ENCODE measurements at regions not wholly inside any gene's neighbourhood (a gene's known extent, or its start where the extent isn't known, plus 50 kb on each side); places are given as distances from the start of the nearest gene placed in this dataset.

- H3K9ac ChIP-seq (ENCODE audit: low read length), result no peak overlapping the region
- H3K36me3 ChIP-seq (ENCODE audit: insufficient read depth, low read length), result peaks cover 6% of the 10 kb centered on the region
- H3K9me3 ChIP-seq (ENCODE audit: low read length), result no peaks in the 10 kb centered on the region
- H3K4me3 ChIP-seq (ENCODE audit: low read depth in 1 of 2, low read length in 2 of 2), result no peak overlapping the region
- no peaks in the 10 kb centered on the region for H3K27me3 ChIP-seq (ENCODE audit: control insufficient read depth in 1 of 2, insufficient read depth in 2 of 2, low read length in 2 of 2)
- no peak overlapping the region for H3K27ac ChIP-seq (ENCODE audit: low read depth, low read length)
- peaks cover 20% of the 10 kb centered on the region for H3K4me1 ChIP-seq (ENCODE audit: insufficient read depth, low read length)
Observed at GRCh38 chr1:65044411-65044810, 78.1 kb upstream of the JAK1 start.

DNA sequence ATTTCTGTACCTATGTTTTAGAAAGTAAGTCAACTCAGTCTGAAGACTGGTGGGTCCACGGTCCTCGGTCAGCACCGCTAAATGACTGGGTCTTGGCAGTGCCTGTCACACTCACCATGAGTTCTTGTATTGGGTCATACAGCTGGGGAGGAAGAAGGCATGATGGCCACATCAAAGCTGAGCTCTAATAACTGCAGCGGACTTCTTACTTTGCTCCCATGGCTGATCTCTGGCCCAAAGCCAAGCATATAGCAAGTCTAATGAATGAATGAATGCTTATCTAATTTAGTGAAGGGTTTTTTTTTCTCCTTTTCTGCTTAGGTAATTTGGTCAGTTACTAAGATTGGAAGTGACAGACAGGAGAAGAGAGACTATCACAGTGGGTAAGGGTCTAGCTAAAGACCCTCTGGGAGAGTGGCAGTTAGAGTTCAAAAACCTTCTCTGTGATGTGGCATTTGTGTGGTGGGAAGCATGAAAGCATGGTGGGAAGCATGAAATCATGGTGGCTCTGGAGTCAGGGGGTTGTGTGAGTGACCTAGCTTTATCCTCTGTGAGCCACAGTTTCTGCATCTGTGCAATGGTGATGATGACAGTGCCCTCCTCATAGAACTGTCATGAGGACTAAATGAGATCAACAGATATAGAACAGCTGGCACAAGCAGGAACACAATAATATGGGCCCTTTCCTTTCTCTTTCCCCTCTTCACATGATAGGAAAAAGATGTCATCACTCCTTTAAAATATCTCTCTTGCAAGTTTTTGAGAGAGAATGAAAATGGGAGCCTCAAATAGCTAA, 78.9 kb upstream of the JAK1 start:
- Histone ChIP-seq H3K27ac (ENCODE audit: low read depth, low read length) (no peak overlapping the region), H3K9ac (ENCODE audit: low read length) (no peak overlapping the region), H3K9me3 (ENCODE audit: low read length) (no peaks in the 10 kb centered on the region), H3K36me3 (ENCODE audit: insufficient read depth, low read length) (peaks cover 12% of the 10 kb centered on the region), H3K4me3 (ENCODE audit: low read depth in 1 of 2, low read length in 2 of 2) (no peak overlapping the region), H3K4me1 (ENCODE audit: insufficient read depth, low read length) (peaks cover 20% of the 10 kb centered on the region), H3K27me3 (ENCODE audit: control insufficient read depth in 1 of 2, insufficient read depth in 2 of 2, low read length in 2 of 2) (no peaks in the 10 kb centered on the region)

DNA sequence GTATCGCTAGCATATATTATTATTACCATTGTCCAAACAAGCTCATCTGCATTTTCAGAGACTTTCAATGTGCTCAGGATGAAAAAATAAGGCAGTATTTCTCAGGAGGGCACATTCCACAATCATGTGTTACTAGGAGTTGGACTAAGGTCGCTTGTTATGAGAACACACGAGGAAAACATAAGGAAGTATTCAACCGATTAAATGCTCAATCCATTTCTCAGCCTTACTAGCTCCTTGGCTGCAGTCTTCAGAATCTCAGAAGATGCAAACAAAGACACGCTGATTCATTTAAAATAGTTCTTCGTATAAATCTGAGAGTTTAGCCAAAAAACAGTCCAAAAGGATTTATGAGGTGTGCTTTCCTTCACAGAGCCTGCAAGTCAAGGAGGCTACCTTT, 82.0 kb upstream of the JAK1 start:
- H3K9me3 ChIP-seq (ENCODE audit: low read length), result no peaks in the 10 kb centered on the region
- H3K27me3 ChIP-seq (ENCODE audit: control insufficient read depth in 1 of 2, insufficient read depth in 2 of 2, low read length in 2 of 2), result no peaks in the 10 kb centered on the region
- H3K4me1 ChIP-seq (ENCODE audit: insufficient read depth, low read length), result peaks cover 15% of the 10 kb centered on the region
- no peak overlapping the region for H3K9ac ChIP-seq (ENCODE audit: low read length)
- peaks cover 16% of the 10 kb centered on the region for H3K36me3 ChIP-seq (ENCODE audit: insufficient read depth, low read length)
- H3K4me3 ChIP-seq (ENCODE audit: low read depth in 1 of 2, low read length in 2 of 2), result no peak overlapping the region
- H3K27ac ChIP-seq (ENCODE audit: low read depth, low read length), result no peak overlapping the region

- no peak overlapping the region for H3K27ac ChIP-seq (ENCODE audit: low read depth, low read length)
- no peaks in the 10 kb centered on the region for H3K9me3 ChIP-seq (ENCODE audit: low read length)
- peaks cover 18% of the 10 kb centered on the region for H3K4me1 ChIP-seq (ENCODE audit: insufficient read depth, low read length)
- H3K36me3 ChIP-seq (ENCODE audit: insufficient read depth, low read length), result peaks cover 24% of the 10 kb centered on the region
- no peak overlapping the region for H3K9ac ChIP-seq (ENCODE audit: low read length)
- H3K27me3 ChIP-seq (ENCODE audit: control insufficient read depth in 1 of 2, insufficient read depth in 2 of 2, low read length in 2 of 2), result no peaks in the 10 kb centered on the region
- no peak overlapping the region for H3K4me3 ChIP-seq (ENCODE audit: low read depth in 1 of 2, low read length in 2 of 2)
Observed at GRCh38 chr1:65049941-65050713, 83.8 kb upstream of the JAK1 start.

GRCh38 chr1:65050735-65051134, 84.4 kb upstream of the JAK1 start:
- H3K4me3 ChIP-seq (ENCODE audit: low read depth in 1 of 2, low read length in 2 of 2), result no peak overlapping the region
- no peaks in the 10 kb centered on the region for H3K9me3 ChIP-seq (ENCODE audit: low read length)
- H3K27me3 ChIP-seq (ENCODE audit: control insufficient read depth in 1 of 2, insufficient read depth in 2 of 2, low read length in 2 of 2), result no peaks in the 10 kb centered on the region
- peaks cover 31% of the 10 kb centered on the region for H3K36me3 ChIP-seq (ENCODE audit: insufficient read depth, low read length)
- H3K4me1 ChIP-seq (ENCODE audit: insufficient read depth, low read length), result peaks cover 24% of the 10 kb centered on the region
- no peak overlapping the region for H3K9ac ChIP-seq (ENCODE audit: low read length)
- no peak overlapping the region for H3K27ac ChIP-seq (ENCODE audit: low read depth, low read length)

- H3K9ac ChIP-seq (ENCODE audit: low read length), result no peak overlapping the region
- H3K4me3 ChIP-seq (ENCODE audit: low read depth in 1 of 2, low read length in 2 of 2), result no peak overlapping the region
- H3K4me1 ChIP-seq (ENCODE audit: insufficient read depth, low read length), result peaks cover 23% of the 10 kb centered on the region
- H3K36me3 ChIP-seq (ENCODE audit: insufficient read depth, low read length), result peaks cover 52% of the 10 kb centered on the region
- H3K9me3 ChIP-seq (ENCODE audit: low read length), result no peaks in the 10 kb centered on the region
- H3K27ac ChIP-seq (ENCODE audit: low read depth, low read length), result no peak overlapping the region
- H3K27me3 ChIP-seq (ENCODE audit: control insufficient read depth in 1 of 2, insufficient read depth in 2 of 2, low read length in 2 of 2), result no peaks in the 10 kb centered on the region
Observed at GRCh38 chr1:65054481-65054880, 88.1 kb upstream of the JAK1 start.

DNA sequence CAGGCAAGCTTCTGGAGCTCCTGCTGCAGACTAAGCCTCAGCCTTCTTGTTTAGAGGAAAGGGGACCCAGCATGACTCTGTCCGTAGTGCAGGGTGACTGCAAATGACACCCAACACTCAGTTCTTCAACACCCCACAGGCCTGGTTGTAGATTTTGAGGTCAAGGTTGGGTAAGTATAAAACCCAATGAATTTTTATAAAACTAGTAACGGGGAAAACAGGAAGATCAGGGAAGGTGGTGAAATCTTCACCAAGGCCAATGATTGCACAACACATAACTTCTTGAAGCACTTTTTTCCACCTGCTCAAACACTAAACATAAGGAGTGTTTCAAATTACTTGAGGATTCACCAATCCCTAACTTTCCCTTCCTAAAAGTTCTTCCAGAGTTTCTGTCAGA, 89.4 kb upstream of the JAK1 start:
- Histone ChIP-seq H3K36me3 (ENCODE audit: insufficient read depth, low read length) (peaks cover 42% of the 10 kb centered on the region), H3K9me3 (ENCODE audit: low read length) (no peaks in the 10 kb centered on the region), H3K27ac (ENCODE audit: low read depth, low read length) (no peak overlapping the region), H3K27me3 (ENCODE audit: control insufficient read depth in 1 of 2, insufficient read depth in 2 of 2, low read length in 2 of 2) (no peaks in the 10 kb centered on the region), H3K4me3 (ENCODE audit: low read depth in 1 of 2, low read length in 2 of 2) (no peak overlapping the region), H3K9ac (ENCODE audit: low read length) (no peak overlapping the region), H3K4me1 (ENCODE audit: insufficient read depth, low read length) (peaks cover 35% of the 10 kb centered on the region)

- Histone ChIP-seq H3K4me3 (ENCODE audit: low read depth in 1 of 2, low read length in 2 of 2) (no peak overlapping the region), H3K4me1 (ENCODE audit: insufficient read depth, low read length) (peaks cover 39% of the 10 kb centered on the region), H3K9me3 (ENCODE audit: low read length) (no peaks in the 10 kb centered on the region), H3K27ac (ENCODE audit: low read depth, low read length) (no peak overlapping the region), H3K36me3 (ENCODE audit: insufficient read depth, low read length) (peaks cover 41% of the 10 kb centered on the region), H3K9ac (ENCODE audit: low read length) (no peak overlapping the region), H3K27me3 (ENCODE audit: control insufficient read depth in 1 of 2, insufficient read depth in 2 of 2, low read length in 2 of 2) (no peaks in the 10 kb centered on the region)
Observed at GRCh38 chr1:65056234-65056633, 89.9 kb upstream of the JAK1 start.

GRCh38 chr1:65056866-65057265, 90.5 kb upstream of the JAK1 start:
- Histone ChIP-seq H3K27me3 (ENCODE audit: control insufficient read depth in 1 of 2, insufficient read depth in 2 of 2, low read length in 2 of 2) (no peaks in the 10 kb centered on the region), H3K27ac (ENCODE audit: low read depth, low read length) (no peak overlapping the region), H3K36me3 (ENCODE audit: insufficient read depth, low read length) (peaks cover 41% of the 10 kb centered on the region), H3K9me3 (ENCODE audit: low read length) (no peaks in the 10 kb centered on the region), H3K4me3 (ENCODE audit: low read depth in 1 of 2, low read length in 2 of 2) (no peak overlapping the region), H3K9ac (ENCODE audit: low read length) (no peak overlapping the region), H3K4me1 (ENCODE audit: insufficient read depth, low read length) (peaks cover 44% of the 10 kb centered on the region)

- no peaks in the 10 kb centered on the region for H3K9me3 ChIP-seq (ENCODE audit: low read length)
- H3K4me1 ChIP-seq (ENCODE audit: insufficient read depth, low read length), result peaks cover 67% of the 10 kb centered on the region
- H3K27ac ChIP-seq (ENCODE audit: low read depth, low read length), result peak overlapping the region; percentile 27
Observed at GRCh38 chr1:65059930-65060538, 88.0 kb upstream of the AK4 start.

DNA sequence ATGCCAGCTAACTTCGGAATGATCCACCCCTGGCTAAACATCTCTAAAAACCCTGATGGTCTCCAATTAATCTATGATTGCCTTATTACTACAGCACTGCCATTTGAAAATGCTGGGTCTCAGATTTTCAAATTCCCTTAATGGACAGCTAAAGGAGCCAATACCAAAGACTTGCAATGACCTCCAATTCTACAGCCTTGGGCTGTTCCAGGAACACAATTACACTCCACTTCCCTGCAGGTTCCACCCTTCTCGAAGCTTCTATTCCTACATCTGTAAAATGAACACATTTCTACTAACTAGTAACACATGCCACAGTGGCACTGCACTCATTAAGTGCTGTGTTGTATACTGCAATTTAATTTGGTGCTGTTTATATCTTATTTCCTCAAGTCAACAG, 85.7 kb upstream of the AK4 start:
- Histone ChIP-seq H3K27ac (ENCODE audit: low read depth, low read length) (no peak overlapping the region), H3K4me1 (ENCODE audit: insufficient read depth, low read length) (peaks cover 55% of the 10 kb centered on the region), H3K27me3 (ENCODE audit: control insufficient read depth in 1 of 2, insufficient read depth in 2 of 2, low read length in 2 of 2) (no peaks in the 10 kb centered on the region), H3K36me3 (ENCODE audit: insufficient read depth, low read length) (peaks cover 11% of the 10 kb centered on the region), H3K9ac (ENCODE audit: low read length) (no peak overlapping the region), H3K9me3 (ENCODE audit: low read length) (no peaks in the 10 kb centered on the region), H3K4me3 (ENCODE audit: low read depth in 1 of 2, low read length in 2 of 2) (no peak overlapping the region)

More at GRCh38 chr1:65059930-65060538, 88.0 kb upstream of the AK4 start:
- no peaks in the 10 kb centered on the region for H3K27me3 ChIP-seq (ENCODE audit: control insufficient read depth in 1 of 2, insufficient read depth in 2 of 2, low read length in 2 of 2)
- no peak overlapping the region for H3K9ac ChIP-seq (ENCODE audit: low read length)
- no peak overlapping the region for H3K4me3 ChIP-seq (ENCODE audit: low read depth in 1 of 2, low read length in 2 of 2)
- peaks cover 32% of the 10 kb centered on the region for H3K36me3 ChIP-seq (ENCODE audit: insufficient read depth, low read length)
